ENCODE measurements at regions not wholly inside any gene's neighbourhood (a gene's known extent, or its start where the extent isn't known, plus 50 kb on each side); places are given as distances from the start of the nearest gene placed in this dataset.

DNA sequence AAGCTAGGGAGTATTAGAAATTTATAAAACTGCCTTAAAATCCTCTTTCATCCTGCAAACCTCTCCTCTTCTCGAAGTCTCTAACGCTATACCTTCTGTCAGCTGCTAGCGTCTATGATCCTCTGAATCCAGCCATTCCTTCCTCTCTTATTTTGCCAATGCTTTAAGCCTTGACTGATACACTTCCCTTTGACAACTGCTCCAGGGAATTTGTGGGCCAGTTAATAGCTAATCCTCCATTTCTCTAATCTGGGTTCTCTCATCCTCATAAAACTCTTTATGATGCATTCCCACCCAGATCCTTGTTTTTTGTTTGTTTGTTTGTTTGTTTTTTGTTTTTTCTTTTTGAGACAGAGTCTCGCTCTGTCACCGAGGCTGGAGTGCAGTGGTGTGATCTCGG lies 293.6 kb upstream of the PUDP start:
- Histone ChIP-seq H3K4me3 (no peak overlapping the region), H3K4me1 (no peaks in the 10 kb centered on the region), H3K27me3 (no peaks in the 10 kb centered on the region), H3K36me3 (no peaks in the 10 kb centered on the region), H3K9me3 (no peaks in the 10 kb centered on the region), H3K27ac (no peak overlapping the region)
- intact Hi-C loops (cut with DNase I), result no loop called here
- ATAC-seq (no peak), DNase-seq (no peak)
- TF ChIP-seq, protein P1, sequence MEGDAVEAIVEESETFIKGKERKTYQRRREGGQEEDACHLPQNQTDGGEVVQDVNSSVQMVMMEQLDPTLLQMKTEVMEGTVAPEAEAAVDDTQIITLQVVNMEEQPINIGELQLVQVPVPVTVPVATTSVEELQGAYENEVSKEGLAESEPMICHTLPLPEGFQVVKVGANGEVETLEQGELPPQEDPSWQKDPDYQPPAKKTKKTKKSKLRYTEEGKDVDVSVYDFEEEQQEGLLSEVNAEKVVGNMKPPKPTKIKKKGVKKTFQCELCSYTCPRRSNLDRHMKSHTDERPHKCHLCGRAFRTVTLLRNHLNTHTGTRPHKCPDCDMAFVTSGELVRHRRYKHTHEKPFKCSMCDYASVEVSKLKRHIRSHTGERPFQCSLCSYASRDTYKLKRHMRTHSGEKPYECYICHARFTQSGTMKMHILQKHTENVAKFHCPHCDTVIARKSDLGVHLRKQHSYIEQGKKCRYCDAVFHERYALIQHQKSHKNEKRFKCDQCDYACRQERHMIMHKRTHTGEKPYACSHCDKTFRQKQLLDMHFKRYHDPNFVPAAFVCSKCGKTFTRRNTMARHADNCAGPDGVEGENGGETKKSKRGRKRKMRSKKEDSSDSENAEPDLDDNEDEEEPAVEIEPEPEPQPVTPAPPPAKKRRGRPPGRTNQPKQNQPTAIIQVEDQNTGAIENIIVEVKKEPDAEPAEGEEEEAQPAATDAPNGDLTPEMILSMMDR (IDR thresholded peaks at IDR 0.05), result no peak

DNA sequence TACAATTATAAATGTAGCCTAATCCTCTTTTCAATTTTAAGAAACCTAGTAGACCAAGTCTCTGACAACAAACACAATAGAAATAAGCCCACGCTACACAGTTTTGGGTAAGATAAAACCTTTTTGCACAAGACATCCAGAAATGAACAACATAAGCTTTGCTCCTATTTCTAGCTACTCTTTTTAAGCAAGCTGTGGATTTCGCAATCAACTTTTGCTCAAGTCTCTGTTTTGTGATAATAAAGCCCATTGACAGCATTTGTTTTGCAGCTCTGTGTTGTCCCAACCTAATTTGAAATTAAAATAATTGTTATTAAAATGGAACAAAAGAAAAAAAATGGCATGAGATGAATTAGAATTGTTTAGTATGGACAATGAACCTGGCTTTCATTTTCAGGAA lies 287.9 kb upstream of the PUDP start:
- no peak for ATAC-seq
- TF ChIP-seq, protein P1 (IDR thresholded peaks at IDR 0.05), result no peak
- Histone ChIP-seq H3K4me1 (no peaks in the 10 kb centered on the region), H3K9me3 (no peaks in the 10 kb centered on the region), H3K27me3 (no peaks in the 10 kb centered on the region), H3K4me3 (no peak overlapping the region), H3K27ac (no peak overlapping the region), H3K36me3 (no peaks in the 10 kb centered on the region)
- DNase-seq, result no peak
- intact Hi-C loops (cut with DNase I), result no loop called here

DNA sequence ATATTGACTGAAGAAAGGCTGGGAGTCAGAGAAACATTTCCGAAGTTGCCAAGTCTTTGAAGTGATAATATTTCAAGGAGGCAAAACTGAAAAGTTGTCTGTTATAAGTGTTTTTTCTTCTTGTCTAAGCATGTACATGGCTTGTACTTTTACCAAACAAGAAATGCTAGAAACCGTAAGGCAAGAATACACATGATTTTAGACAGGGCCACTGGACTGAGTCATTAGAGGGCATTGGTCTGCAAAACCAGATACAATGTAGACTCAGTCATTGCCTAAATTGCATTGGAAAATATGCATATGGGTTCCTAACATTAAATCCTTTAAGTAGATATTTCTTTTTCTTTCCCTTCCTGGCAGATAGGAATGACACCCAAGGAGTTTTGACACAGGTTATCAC lies 284.9 kb upstream of the PUDP start:
- Histone ChIP-seq H3K4me3 (no peak overlapping the region), H3K36me3 (no peaks in the 10 kb centered on the region), H3K9me3 (no peaks in the 10 kb centered on the region), H3K27me3 (no peaks in the 10 kb centered on the region), H3K27ac (no peak overlapping the region), H3K4me1 (no peaks in the 10 kb centered on the region)
- TF ChIP-seq, protein P1 (IDR thresholded peaks at IDR 0.05), result no peak
- intact Hi-C loops (cut with DNase I), result no loop called here
- ATAC-seq (no peak), DNase-seq (no peak)

- no peak overlapping the region for H3K27ac ChIP-seq
- H3K36me3 ChIP-seq, result no peaks in the 10 kb centered on the region
- no peaks in the 10 kb centered on the region for H3K27me3 ChIP-seq
- DNase-seq (no peak), ATAC-seq (no peak)
- intact Hi-C loops (cut with DNase I), result no loop called here
- H3K4me3 ChIP-seq, result no peak overlapping the region
- H3K9me3 ChIP-seq, result no peaks in the 10 kb centered on the region
- TF ChIP-seq, protein P1 (IDR thresholded peaks at IDR 0.05), result no peak
- H3K4me1 ChIP-seq, result no peaks in the 10 kb centered on the region
Observed at GRCh38 chrX:7420717-7421116, 272.8 kb upstream of the PUDP start.

DNA sequence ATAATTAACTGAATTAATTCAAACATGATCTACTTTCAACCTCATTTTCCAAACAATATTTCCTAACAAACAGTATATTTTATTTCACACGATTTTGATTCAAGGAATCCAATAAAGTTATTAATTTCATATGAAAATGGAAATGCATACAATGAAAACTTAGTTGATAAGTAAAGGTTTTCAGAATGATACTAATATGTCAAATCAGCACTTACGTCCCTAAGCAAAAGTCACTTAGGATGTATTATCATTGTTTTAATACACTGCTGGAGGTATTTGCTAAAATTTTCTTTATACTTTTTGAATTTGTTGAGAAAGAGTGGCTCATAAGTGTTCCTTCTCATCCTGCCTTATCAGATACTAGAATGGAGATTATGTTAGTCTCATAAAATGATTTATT lies 266.8 kb upstream of the PUDP start:
- no peak overlapping the region for H3K27ac ChIP-seq
- no peaks in the 10 kb centered on the region for H3K27me3 ChIP-seq
- no peak overlapping the region for H3K4me3 ChIP-seq
- H3K36me3 ChIP-seq, result no peaks in the 10 kb centered on the region
- H3K4me1 ChIP-seq, result no peaks in the 10 kb centered on the region
- DNase-seq (no peak), ATAC-seq (no peak)
- TF ChIP-seq, protein P1 (IDR thresholded peaks at IDR 0.05), result no peak
- intact Hi-C loops (cut with DNase I), result no loop called here
- H3K9me3 ChIP-seq, result no peaks in the 10 kb centered on the region

GRCh38 chrX:7412840-7413239 lies 264.9 kb upstream of the PUDP start:
- H3K27ac ChIP-seq, result no peak overlapping the region
- no peaks in the 10 kb centered on the region for H3K9me3 ChIP-seq
- H3K36me3 ChIP-seq, result no peaks in the 10 kb centered on the region
- intact Hi-C loops (cut with DNase I), result no loop called here
- TF ChIP-seq, protein P1 (IDR thresholded peaks at IDR 0.05), result no peak
- H3K4me1 ChIP-seq, result no peaks in the 10 kb centered on the region
- no peaks in the 10 kb centered on the region for H3K27me3 ChIP-seq
- no peak for ATAC-seq
- DNase-seq, result no peak
- H3K4me3 ChIP-seq, result no peak overlapping the region

Measured in upper lobe of right lung (tissue), 1 donor.